ENCODE measurements at regions not wholly inside any gene's neighbourhood (a gene's known extent, or its start where the extent isn't known, plus 50 kb on each side); places are given as distances from the start of the nearest gene placed in this dataset.

DNA sequence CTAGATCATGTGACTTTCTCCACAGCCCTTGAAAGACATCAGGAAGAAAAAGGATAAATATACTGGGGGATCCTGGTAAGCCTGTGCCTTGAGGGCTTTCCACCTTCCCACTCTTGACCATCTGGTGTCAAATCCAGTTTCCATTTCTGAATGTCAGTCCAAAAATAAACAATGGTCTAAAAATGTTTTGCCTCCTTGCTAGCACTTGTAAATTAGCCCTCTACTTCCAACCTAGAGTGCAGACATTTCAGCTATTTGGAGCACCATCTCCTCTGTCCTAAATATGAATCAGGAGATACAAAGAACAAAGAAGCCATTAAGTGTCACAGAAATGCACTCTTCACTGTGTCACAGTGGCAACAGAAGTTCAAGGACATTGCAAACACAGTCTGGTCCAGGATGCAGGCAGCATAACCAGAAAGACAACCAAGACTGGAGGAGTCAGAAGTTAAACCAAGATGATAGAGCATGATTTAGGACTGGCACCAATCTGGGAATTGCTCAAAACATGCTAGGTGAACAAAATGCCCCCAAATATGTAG lies 88.1 kb downstream of the CCDC34 start:
- H3K4me1 ChIP-seq (ENCODE audit: control insufficient read depth in 4 of 4, insufficient read depth in 4 of 4, low read length in 3 of 4): no peaks in the 10 kb centered on the region
- no peaks in the 10 kb centered on the region for H3K27me3 ChIP-seq (ENCODE audit: control insufficient read depth in 4 of 4, insufficient read depth in 4 of 4, low read length in 3 of 4)
- no peak overlapping the region for H3K9ac ChIP-seq (ENCODE audit: low read depth in 1 of 2, low read length in 2 of 2)
- TF ChIP-seq RAD21 (IDR thresholded peaks at IDR 0.05): no peak
- TF ChIP-seq FOXA2 (IDR thresholded peaks at IDR 0.05): no peak
- no peak for TF ChIP-seq JUND (IDR thresholded peaks at IDR 0.05)
- no peak for TF ChIP-seq SP1 (IDR thresholded peaks at IDR 0.05)
- TF ChIP-seq GABPA (IDR thresholded peaks at IDR 0.05 in 1 of 2, conservative IDR thresholded peaks at IDR 0.05 in 1 of 2): no peak
- no peak for TF ChIP-seq EGR1 (IDR thresholded peaks at IDR 0.05; ENCODE audit: low read depth in 2 of 2)
- TF ChIP-seq HNF4A (conservative IDR thresholded peaks at IDR 0.05): no peak
- TF ChIP-seq NR2F2 (IDR thresholded peaks at IDR 0.05): no peak
- no peak for TF ChIP-seq ATF3 (IDR thresholded peaks at IDR 0.05)
- TF ChIP-seq YY1 (IDR thresholded peaks at IDR 0.05): no peak
- TF ChIP-seq ZBTB33 (IDR thresholded peaks at IDR 0.05): no peak
- TF ChIP-seq CTCF (IDR thresholded peaks at IDR 0.05; ENCODE audit: low read depth, low read length, missing input control): no peak
- no peak for TF ChIP-seq REST (IDR thresholded peaks at IDR 0.05)
- H3K4me3 ChIP-seq (ENCODE audit: low read depth in 1 of 3, low read length in 3 of 3): no peak overlapping the region
- H3K27ac ChIP-seq (ENCODE audit: low read depth in 1 of 2, low read length in 2 of 2): no peak overlapping the region
- no peaks in the 10 kb centered on the region for H3K36me3 ChIP-seq (ENCODE audit: control insufficient read depth in 4 of 4, insufficient read depth in 3 of 4, low read depth in 1 of 4, low read length in 3 of 4)
- H3K9me3 ChIP-seq (ENCODE audit: control insufficient read depth in 4 of 4, low read length in 3 of 4): no peaks in the 10 kb centered on the region
- DNase-seq (ENCODE audit: low spot score): no peak

- Histone ChIP-seq H3K4me1 (ENCODE audit: control insufficient read depth in 4 of 4, insufficient read depth in 4 of 4, low read length in 3 of 4) (no peaks in the 10 kb centered on the region), H3K9me3 (ENCODE audit: control insufficient read depth in 4 of 4, low read length in 3 of 4) (no peaks in the 10 kb centered on the region), H3K27me3 (ENCODE audit: control insufficient read depth in 4 of 4, insufficient read depth in 4 of 4, low read length in 3 of 4) (no peaks in the 10 kb centered on the region), H3K36me3 (ENCODE audit: control insufficient read depth in 4 of 4, insufficient read depth in 3 of 4, low read depth in 1 of 4, low read length in 3 of 4) (no peaks in the 10 kb centered on the region), H3K4me3 (ENCODE audit: low read depth in 1 of 3, low read length in 3 of 3) (no peak overlapping the region), H3K27ac (ENCODE audit: low read depth in 1 of 2, low read length in 2 of 2) (no peak overlapping the region), H3K9ac (ENCODE audit: low read depth in 1 of 2, low read length in 2 of 2) (no peak overlapping the region)
- 79% methylated on average over 2 of the region's 2 CpGs for WGBS
- no peak for DNase-seq (ENCODE audit: low spot score)
- TF ChIP-seq CTCF (IDR thresholded peaks at IDR 0.05; ENCODE audit: low read depth, low read length, missing input control): no peak
- no peak for TF ChIP-seq ZBTB33 (IDR thresholded peaks at IDR 0.05)
- no peak for TF ChIP-seq NR2F2 (IDR thresholded peaks at IDR 0.05)
- no peak for TF ChIP-seq FOXA2 (IDR thresholded peaks at IDR 0.05)
- TF ChIP-seq YY1 (IDR thresholded peaks at IDR 0.05): no peak
- TF ChIP-seq GABPA (IDR thresholded peaks at IDR 0.05 in 1 of 2, conservative IDR thresholded peaks at IDR 0.05 in 1 of 2): no peak
- no peak for TF ChIP-seq RXRA (IDR thresholded peaks at IDR 0.05)
- TF ChIP-seq JUND (IDR thresholded peaks at IDR 0.05): no peak
- TF ChIP-seq HNF4A (conservative IDR thresholded peaks at IDR 0.05): no peak
- no peak for TF ChIP-seq EGR1 (IDR thresholded peaks at IDR 0.05; ENCODE audit: low read depth in 2 of 2)
- no peak for TF ChIP-seq MAX (IDR thresholded peaks at IDR 0.05)
- no peak for TF ChIP-seq ATF3 (IDR thresholded peaks at IDR 0.05)
- no peak for TF ChIP-seq HNF4G (IDR thresholded peaks at IDR 0.05)
- no peak for TF ChIP-seq SP1 (IDR thresholded peaks at IDR 0.05)
- TF ChIP-seq TAF1 (conservative IDR thresholded peaks at IDR 0.05): no peak
Observed at GRCh38 chr11:27266125-27266524, 96.9 kb downstream of the CCDC34 start.
